Type B pancreatic cell (in vitro differentiated cells): ENCODE measurements at regions not wholly inside any gene's neighbourhood (a gene's known extent, or its start where the extent isn't known, plus 50 kb on each side); places are given as distances from the start of the nearest gene placed in this dataset.

Experiments used
- DNase-seq: peaks from one replicate; pipeline ENCODE4 v3.0.0; 2021; ENCODE audit warnings: mixed read lengths; ENCODE audit not compliant: unreplicated experiment; ENCODE audit errors: extremely low spot score
- H3K27ac Mint-ChIP-seq: 2 replicates; pipeline ENCODE4 v1.8.0; 2021; ENCODE audit warnings: mild to moderate bottlenecking, mixed read lengths
- H3K27me3 Mint-ChIP-seq: 2 replicates; pipeline ENCODE4 v1.8.0; 2021; ENCODE audit warnings: mixed read lengths
- H3K36me3 Mint-ChIP-seq: 2 replicates; pipeline ENCODE4 v1.8.0; 2021; ENCODE audit warnings: mixed read lengths
- H3K4me1 Mint-ChIP-seq: one replicate; pipeline ENCODE4 v1.8.0; 2021; ENCODE audit warnings: mixed read lengths; ENCODE audit not compliant: unreplicated experiment
- H3K4me3 Mint-ChIP-seq: 2 replicates; pipeline ENCODE4 v1.8.0; 2021; ENCODE audit warnings: mild to moderate bottlenecking, mixed read lengths
- H3K9me3 Mint-ChIP-seq: 2 replicates; pipeline ENCODE4 v1.8.0; 2021; ENCODE audit warnings: mixed read lengths
- CTCF ChIP-seq: fragments of 200-600 bp; sonication (generic); conservative IDR thresholded peaks from 2 replicates; pipeline ENCODE4 v1.5.0; 2021; ENCODE audit warnings: antibody characterized with exemption, mild to moderate bottlenecking

GRCh38 chr14:86938320-86938719 is 1054.7 kb downstream of the GALC start:
- no peak for DNase-seq
- Mint-ChIP-seq H3K36me3 (no peaks in the 10 kb centered on the region), H3K4me1 (peaks cover 8% of the 10 kb centered on the region), H3K9me3 (no peaks in the 10 kb centered on the region), H3K27me3 (peaks cover 3% of the 10 kb centered on the region), H3K4me3 (no peak overlapping the region), H3K27ac (no peak overlapping the region)
- TF ChIP-seq CTCF: no peak

GRCh38 chr14:86936556-86936955 is 1056.4 kb downstream of the GALC start:
- Mint-ChIP-seq H3K9me3 (no peaks in the 10 kb centered on the region), H3K4me1 (peaks cover 8% of the 10 kb centered on the region), H3K4me3 (no peak overlapping the region), H3K27ac (no peak overlapping the region), H3K36me3 (no peaks in the 10 kb centered on the region), H3K27me3 (no peaks in the 10 kb centered on the region)
- TF ChIP-seq CTCF: no peak
- no peak for DNase-seq

DNA sequence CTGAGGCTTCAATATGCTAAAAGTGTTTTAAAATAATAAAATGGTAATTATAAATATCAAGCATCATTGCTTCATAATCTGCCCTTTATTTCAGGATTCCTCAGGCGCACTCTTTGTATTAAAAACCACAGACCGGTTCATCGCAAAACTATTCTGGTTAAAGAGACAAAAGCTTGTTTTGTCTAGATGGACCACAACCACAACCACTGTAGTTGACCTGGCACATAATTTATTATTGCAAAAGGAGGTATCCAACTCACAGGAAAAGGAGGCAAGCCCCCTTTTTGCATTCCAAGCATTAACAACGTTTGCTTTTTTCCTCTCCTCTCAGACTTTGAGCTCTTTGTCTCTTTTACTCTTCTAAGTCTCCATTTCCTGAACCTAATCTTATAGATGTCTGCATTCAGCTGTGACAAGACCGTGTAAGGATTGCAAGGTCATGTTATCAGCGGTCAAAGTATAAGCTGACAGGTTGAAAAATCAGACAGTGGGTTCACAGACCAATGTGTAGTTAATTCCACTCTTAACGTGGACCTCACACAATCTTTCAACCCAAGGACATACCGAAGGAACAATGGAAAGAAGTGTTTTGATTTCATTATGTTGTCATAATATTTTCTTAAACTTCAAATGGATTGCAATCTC is 1057.6 kb downstream of the GALC start:
- Mint-ChIP-seq H3K27me3 (no peaks in the 10 kb centered on the region), H3K36me3 (no peaks in the 10 kb centered on the region), H3K9me3 (no peaks in the 10 kb centered on the region), H3K4me3 (no peak overlapping the region), H3K4me1 (peaks cover 8% of the 10 kb centered on the region), H3K27ac (no peak overlapping the region)
- DNase-seq: no peak
- TF ChIP-seq CTCF: no peak

GRCh38 chr14:86933958-86934595 is 1058.9 kb downstream of the GALC start:
- Mint-ChIP-seq H3K27ac (no peak overlapping the region), H3K27me3 (no peaks in the 10 kb centered on the region), H3K9me3 (no peaks in the 10 kb centered on the region), H3K4me3 (no peak overlapping the region), H3K4me1 (peaks cover 8% of the 10 kb centered on the region), H3K36me3 (no peaks in the 10 kb centered on the region)
- TF ChIP-seq CTCF: no peak
- DNase-seq: no peak

DNA sequence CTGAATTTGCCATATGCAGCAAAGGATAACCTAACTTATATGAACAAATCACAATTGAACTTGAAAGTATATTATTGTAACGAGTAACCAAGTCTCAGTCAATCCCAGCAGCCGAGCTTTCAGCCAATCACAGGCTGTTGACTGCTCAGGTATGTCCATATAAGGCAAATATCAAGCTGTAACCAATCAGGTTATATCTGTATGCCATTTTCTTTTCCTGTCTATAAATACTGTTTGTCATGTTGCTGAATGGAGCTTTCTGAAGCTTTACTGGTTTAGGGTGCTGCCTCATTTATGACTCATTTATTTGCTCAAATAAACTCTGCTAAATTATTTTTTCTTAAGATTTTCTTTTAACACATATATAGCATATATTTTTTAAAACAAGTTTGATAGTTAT is 1059.5 kb downstream of the GALC start:
- no peak for DNase-seq
- Mint-ChIP-seq H3K27ac (no peak overlapping the region), H3K36me3 (no peaks in the 10 kb centered on the region), H3K9me3 (no peaks in the 10 kb centered on the region), H3K4me3 (no peak overlapping the region), H3K27me3 (no peaks in the 10 kb centered on the region), H3K4me1 (peaks cover 8% of the 10 kb centered on the region)
- no peak for TF ChIP-seq CTCF
